ENCODE measurements at regions not wholly inside any gene's neighbourhood (a gene's known extent, or its start where the extent isn't known, plus 50 kb on each side); places are given as distances from the start of the nearest gene placed in this dataset.

DNA sequence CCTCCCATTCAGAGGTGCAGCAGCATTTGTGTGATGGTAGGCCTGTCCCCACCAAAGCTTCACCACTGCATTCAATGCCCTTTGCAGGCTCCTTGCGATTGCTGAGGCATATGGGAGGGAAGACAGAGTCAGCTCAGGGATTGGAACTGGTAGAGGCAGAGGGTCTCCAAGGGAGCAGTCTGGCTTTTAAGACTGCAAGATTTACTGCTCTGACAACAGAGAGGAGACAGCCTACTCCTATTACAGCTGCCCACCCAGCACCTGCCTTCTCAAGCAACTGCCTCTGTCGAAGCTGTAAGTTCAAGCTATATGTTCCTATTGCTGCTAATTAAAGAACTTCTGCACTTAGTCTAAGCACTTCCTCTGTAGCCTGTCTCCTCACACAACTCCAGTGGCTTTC is 481.8 kb downstream of the FGF13 start:
- TF ChIP-seq POLR2A (IDR thresholded peaks at IDR 0.05) (no peak), POLR2AphosphoS5 (IDR thresholded peaks at IDR 0.05) (no peak)
- TF ChIP-seq, protein P1, sequence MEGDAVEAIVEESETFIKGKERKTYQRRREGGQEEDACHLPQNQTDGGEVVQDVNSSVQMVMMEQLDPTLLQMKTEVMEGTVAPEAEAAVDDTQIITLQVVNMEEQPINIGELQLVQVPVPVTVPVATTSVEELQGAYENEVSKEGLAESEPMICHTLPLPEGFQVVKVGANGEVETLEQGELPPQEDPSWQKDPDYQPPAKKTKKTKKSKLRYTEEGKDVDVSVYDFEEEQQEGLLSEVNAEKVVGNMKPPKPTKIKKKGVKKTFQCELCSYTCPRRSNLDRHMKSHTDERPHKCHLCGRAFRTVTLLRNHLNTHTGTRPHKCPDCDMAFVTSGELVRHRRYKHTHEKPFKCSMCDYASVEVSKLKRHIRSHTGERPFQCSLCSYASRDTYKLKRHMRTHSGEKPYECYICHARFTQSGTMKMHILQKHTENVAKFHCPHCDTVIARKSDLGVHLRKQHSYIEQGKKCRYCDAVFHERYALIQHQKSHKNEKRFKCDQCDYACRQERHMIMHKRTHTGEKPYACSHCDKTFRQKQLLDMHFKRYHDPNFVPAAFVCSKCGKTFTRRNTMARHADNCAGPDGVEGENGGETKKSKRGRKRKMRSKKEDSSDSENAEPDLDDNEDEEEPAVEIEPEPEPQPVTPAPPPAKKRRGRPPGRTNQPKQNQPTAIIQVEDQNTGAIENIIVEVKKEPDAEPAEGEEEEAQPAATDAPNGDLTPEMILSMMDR (IDR thresholded peaks at IDR 0.05) = no peak
